ENCODE measurements at regions not wholly inside any gene's neighbourhood (a gene's known extent, or its start where the extent isn't known, plus 50 kb on each side); places are given as distances from the start of the nearest gene placed in this dataset.

DNA sequence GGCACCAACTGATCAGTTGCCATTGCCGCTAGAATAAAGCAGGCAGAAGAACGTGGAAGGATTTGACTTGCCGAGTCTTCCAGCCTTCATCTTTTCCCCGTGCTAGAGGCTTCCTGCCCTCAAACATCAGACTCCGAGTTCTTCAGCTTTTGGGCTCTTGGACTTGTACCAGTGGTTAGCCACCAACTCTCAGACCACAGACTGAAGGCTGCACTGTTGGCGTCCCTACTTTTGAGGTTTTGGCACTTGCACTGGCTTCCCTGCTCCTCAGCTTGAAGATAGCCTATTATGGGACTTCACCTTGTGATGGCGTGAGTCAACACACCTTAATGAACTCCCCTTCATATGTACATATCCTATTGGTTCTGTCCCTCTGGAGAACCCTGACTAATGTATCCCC, 57.3 kb upstream of the KCND2 start:
- no peaks in the 10 kb centered on the region for H3K36me3 ChIP-seq (ENCODE audit: insufficient read depth, low read length)
- H3K4me1 ChIP-seq (ENCODE audit: insufficient read depth, low read length), result no peaks in the 10 kb centered on the region
- no peaks in the 10 kb centered on the region for H3K9me3 ChIP-seq (ENCODE audit: control insufficient read depth, insufficient read depth, low read length)
- no peak overlapping the region for H3K9ac ChIP-seq (ENCODE audit: low read depth, low read length)

DNA sequence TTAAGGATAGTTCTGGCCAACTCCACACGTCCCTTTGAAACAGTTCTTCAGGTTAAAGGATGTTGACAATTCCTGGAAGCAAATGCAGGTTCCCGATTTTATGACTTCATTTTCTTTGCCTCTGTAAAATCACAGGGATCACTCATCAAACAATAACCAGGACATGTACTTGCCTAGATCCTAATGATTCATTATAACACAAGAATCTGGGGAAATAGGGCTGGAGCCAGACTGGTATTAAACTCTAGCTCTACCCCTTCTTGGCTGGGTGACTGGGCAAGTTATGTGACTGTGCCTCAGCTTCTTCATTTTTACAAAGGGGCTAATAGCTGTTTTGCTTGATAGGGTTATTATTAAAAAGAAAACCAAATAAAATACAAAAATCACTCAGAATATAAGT, 56.0 kb upstream of the KCND2 start:
- no peak overlapping the region for H3K9ac ChIP-seq (ENCODE audit: low read depth, low read length)
- no peaks in the 10 kb centered on the region for H3K36me3 ChIP-seq (ENCODE audit: insufficient read depth, low read length)
- no peaks in the 10 kb centered on the region for H3K9me3 ChIP-seq (ENCODE audit: control insufficient read depth, insufficient read depth, low read length)
- no peaks in the 10 kb centered on the region for H3K4me1 ChIP-seq (ENCODE audit: insufficient read depth, low read length)

DNA sequence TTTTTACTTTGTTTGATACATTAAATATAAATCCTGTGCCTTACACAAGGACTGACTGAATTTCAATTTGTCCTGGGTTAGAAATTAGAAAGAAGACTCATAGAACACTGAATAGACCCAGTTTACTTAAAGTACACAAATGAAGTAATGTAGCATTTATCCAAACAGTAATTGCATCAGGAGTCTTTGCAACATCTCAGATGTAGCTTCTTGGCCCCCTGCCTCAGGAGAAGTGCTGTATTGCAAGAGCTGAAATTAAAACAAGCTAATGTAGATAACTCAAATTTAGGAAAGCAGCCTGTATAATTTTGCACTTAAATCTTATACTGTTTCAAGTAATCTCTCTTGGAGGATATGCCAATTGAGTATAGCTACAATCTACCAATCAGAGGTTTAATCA, 54.3 kb upstream of the KCND2 start:
- no peaks in the 10 kb centered on the region for H3K4me1 ChIP-seq (ENCODE audit: insufficient read depth, low read length)
- H3K9ac ChIP-seq (ENCODE audit: low read depth, low read length), result no peak overlapping the region
- no peaks in the 10 kb centered on the region for H3K9me3 ChIP-seq (ENCODE audit: control insufficient read depth, insufficient read depth, low read length)
- no peaks in the 10 kb centered on the region for H3K36me3 ChIP-seq (ENCODE audit: insufficient read depth, low read length)

DNA sequence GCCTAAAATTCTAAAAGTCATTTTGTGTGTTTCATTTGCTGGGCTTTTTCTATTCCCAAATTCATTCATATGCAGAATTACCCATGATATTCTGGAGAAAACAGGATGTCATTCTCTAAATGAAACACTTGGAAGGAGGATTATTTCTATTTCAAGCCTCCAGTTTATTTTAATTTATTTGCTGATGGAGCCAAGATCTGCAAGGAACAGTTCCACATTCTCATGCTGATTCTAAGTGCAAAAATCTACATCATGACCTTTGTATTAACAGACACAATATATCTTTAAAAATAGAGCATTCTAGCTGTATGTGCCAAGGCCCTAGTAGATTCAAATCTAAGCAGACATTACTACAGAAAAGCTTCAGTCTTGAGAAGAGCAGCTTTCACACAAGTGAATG, 51.3 kb upstream of the KCND2 start:
- Histone ChIP-seq H3K9ac (ENCODE audit: low read depth, low read length) (no peak overlapping the region), H3K36me3 (ENCODE audit: insufficient read depth, low read length) (no peaks in the 10 kb centered on the region), H3K9me3 (ENCODE audit: control insufficient read depth, insufficient read depth, low read length) (no peaks in the 10 kb centered on the region), H3K4me1 (ENCODE audit: insufficient read depth, low read length) (no peaks in the 10 kb centered on the region)
